NB4 (cell line): ENCODE measurements at regions not wholly inside any gene's neighbourhood (a gene's known extent, or its start where the extent isn't known, plus 50 kb on each side); places are given as distances from the start of the nearest gene placed in this dataset.

ENCODE experiments used
- CTCF ChIP-seq: IDR thresholded peaks from one replicate; pipeline ENCODE4 v1.5.1; 2012; ENCODE audit warnings: low read depth, low read length
- MYC ChIP-seq: IDR thresholded peaks from 2 replicates; pipeline ENCODE4 v1.6.1; 2011; ENCODE audit warnings: low read depth, low read length
- POLR2A ChIP-seq: IDR thresholded peaks from 2 replicates; pipeline ENCODE4 v1.6.1; 2011; ENCODE audit warnings: mild to moderate bottlenecking; ENCODE audit not compliant: insufficient read length; ENCODE audit errors: extremely low read depth

DNA sequence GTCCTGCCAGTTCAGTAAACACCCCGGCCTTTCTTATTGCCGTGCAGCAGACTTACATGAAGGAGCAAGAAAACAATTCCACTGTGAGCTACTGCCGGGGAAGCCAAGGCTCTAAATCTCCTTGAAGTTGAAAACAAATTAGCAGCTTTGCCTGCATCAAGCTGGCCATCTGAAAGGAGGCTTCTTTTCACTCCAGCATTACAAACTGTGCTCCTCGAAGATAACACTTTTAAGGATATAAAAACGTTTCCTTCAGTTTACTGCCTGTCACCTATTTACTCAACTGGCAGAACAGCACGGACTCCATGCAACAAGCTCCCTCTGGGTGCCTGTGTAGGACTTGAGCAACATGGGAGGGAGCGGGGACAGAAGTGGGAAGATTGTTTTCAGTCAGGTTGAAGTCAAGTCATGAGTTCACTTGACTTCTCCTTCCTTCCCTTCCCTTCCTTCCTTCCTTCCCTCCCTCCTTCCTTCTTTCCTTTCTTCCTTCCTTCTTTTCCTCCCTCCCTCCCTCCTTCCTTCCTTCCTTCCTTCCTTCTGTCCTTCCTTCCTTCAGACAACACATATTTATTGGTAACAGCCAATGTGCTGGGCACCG is 67.4 kb downstream of the ZNF608 start:
- TF ChIP-seq CTCF, result no peak
- TF ChIP-seq POLR2A, result no peak
- TF ChIP-seq MYC, result no peak
